Urinary bladder (tissue), 3 donors: ENCODE measurements at regions not wholly inside any gene's neighbourhood (a gene's known extent, or its start where the extent isn't known, plus 50 kb on each side); places are given as distances from the start of the nearest gene placed in this dataset.

Experiments used
- DNase-seq: peaks from one replicate; pipeline ENCODE4 v3.0.0-alpha.2; 2015; ENCODE audit errors: extremely low spot score
- H3K27ac ChIP-seq: one replicate; pipeline ENCODE4 v1.5.1; 2013; ENCODE audit warnings: low read depth, mild to moderate bottlenecking, moderate library complexity
- H3K36me3 ChIP-seq: one replicate; pipeline ENCODE4 v1.6.1; 2013; ENCODE audit warnings: mild to moderate bottlenecking, moderate library complexity; ENCODE audit not compliant: insufficient read depth
- H3K4me1 ChIP-seq: one replicate; pipeline ENCODE4 v1.6.1; 2013; ENCODE audit warnings: mild to moderate bottlenecking, moderate library complexity; ENCODE audit not compliant: insufficient read depth
- H3K4me3 ChIP-seq: one replicate; pipeline ENCODE4 v1.5.1; 2013; ENCODE audit warnings: low read depth, low read length
- WGBS: extraction: QIAGEN DNeasy Blood & Tissue Kit; methylation state at CpG from one replicate; pipeline ENCODE4 v1.1.7; 2013; 5-methylcytosine and 5-hydroxymethylcytosine counted together
- donor health status: healthy with polysubstance abuse.
- donor health status: healthy.

DNA sequence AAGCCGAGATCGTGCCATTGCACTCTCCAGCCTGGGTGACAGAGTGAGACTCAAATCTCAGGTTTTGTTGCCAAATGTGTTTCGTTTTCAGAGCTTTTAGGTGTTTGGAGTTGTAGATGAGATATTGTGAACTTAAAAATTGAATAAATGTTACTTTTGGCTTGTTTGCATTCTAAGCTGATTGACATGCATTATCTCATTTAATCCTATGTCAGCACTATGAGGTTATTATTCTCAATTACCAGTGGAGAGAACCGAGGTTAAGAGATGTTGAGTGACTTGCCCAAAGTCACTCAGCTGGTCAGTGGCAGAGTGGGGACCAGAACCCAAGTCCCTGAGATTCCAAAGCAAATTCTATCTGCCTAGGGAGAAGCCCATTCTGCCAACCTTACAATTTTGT lies 72.6 kb upstream of the PIM1 start:
- no peak overlapping the region for H3K4me3 ChIP-seq
- H3K27ac ChIP-seq, result no peak overlapping the region
- WGBS, result 91% methylated on average over 4 of the region's 4 CpGs
- H3K4me1 ChIP-seq, result no peaks in the 10 kb centered on the region
- H3K36me3 ChIP-seq, result no peaks in the 10 kb centered on the region
- no peak for DNase-seq

DNA sequence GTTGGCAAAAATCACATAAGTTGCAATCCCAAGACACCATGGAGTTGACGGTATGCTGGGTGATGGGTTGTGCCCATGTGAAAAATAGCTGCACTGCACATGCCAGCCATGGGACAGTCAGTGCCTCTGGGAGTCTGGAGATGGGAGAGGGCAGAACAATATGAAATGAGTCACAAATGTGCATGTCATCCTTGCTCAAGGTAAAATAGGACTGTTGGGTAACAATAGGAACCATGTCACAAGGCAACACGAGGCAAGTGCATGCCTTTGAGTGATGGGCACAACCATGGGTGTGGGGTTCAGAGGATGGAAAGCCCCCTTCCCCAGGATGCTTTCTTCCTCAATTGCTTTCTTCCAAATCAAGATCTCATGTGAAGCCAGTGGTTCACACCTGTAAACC lies 70.5 kb upstream of the PIM1 start:
- no peak for DNase-seq
- 78% methylated on average over 2 of the region's 2 CpGs for WGBS
- Histone ChIP-seq H3K4me1 (no peaks in the 10 kb centered on the region), H3K4me3 (no peak overlapping the region), H3K27ac (no peak overlapping the region), H3K36me3 (no peaks in the 10 kb centered on the region)

DNA sequence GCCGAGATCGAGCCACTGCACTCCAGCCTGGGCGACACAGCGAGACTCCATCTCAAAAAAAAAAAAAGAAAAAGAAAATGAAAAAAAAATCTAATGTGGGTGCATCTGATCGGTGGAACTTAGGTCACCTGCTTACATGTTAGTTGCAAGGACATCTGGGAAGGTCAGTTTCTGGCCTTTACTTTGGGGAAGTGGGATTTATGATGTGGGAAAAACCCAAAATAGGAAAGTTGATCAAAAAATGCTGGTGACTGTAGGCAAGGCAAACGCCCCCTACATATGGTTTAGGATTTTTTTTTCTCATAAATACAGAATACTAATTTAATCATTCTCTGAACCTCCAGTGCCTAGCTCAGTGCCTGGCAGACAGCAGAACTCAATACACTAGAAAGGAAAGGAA lies 69.2 kb upstream of the PIM1 start:
- H3K36me3 ChIP-seq, result no peaks in the 10 kb centered on the region
- H3K4me3 ChIP-seq, result no peak overlapping the region
- DNase-seq, result no peak
- 91% methylated on average over 6 of the region's 6 CpGs for WGBS
- no peak overlapping the region for H3K27ac ChIP-seq
- H3K4me1 ChIP-seq, result no peaks in the 10 kb centered on the region

DNA sequence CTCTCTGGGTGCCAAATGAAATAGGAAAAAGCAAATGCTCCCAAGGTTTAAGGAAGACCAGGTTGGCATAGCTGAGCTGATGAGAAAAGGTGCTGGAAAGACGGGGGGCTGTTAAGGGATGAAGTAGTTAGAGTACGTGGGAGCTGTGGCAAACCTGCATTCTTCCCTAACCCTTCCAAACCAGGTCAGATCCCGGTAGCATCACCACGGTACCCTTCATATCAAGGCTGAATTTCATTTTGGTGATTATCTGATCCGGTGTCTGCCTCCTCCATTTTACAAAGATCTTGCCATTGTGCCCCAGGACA lies 68.0 kb upstream of the PIM1 start:
- peak overlapping the region; percentile 94 for H3K27ac ChIP-seq
- H3K4me3 ChIP-seq, result no peak overlapping the region
- 49% methylated on average over 5 of the region's 5 CpGs for WGBS
- no peak for DNase-seq
- no peaks in the 10 kb centered on the region for H3K4me1 ChIP-seq
- H3K36me3 ChIP-seq, result no peaks in the 10 kb centered on the region

DNA sequence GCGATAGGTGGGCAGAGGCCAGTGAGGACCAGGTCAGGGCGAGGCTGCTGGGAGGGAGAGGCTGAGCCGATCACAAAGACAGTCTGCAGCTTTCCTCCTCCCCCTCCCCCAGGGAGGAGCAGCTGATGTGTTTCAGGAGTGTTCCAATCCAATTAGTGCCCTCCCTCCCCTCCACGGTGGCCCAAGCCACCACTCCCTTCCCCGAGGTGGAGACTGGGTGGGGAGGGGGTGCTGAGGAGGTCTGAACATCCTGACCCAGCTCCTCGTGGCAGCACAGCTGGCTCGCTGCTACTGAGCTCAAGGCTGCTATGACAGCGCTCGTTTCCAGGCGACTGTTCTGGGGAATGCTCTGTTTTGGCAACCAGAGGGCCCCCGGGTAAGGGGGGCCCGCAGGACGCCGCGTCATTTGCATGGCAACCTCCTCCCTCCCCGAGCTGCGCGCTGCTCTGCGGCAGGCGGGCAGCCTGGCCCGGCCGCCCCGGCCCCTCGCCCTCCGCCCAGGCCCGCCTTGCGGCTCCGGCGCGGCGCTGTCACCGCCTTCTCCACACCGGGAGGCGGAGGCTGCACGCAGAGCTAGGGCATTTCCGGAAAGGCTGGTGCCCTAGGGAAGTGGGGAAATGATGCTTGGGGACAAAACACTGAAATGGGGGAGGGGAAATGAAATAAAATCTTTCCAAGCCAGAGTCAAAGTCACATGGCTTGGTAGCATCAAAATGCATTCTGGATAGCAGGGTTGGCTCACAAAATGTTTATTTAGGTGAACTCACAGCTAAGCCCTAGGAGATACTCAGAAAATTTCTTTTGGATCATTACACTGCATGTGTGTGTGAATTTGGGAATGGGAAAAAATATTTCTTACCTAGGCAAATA lies 67.4 kb upstream of the PIM1 start:
- under 1% methylated on average over 36 of the region's 36 CpGs for WGBS
- Histone ChIP-seq H3K27ac (peak overlapping the region; percentile 94), H3K4me1 (no peaks in the 10 kb centered on the region), H3K4me3 (peak overlapping the region; percentile 30), H3K36me3 (no peaks in the 10 kb centered on the region)
- DNase-seq, result peak; percentile 88

DNA sequence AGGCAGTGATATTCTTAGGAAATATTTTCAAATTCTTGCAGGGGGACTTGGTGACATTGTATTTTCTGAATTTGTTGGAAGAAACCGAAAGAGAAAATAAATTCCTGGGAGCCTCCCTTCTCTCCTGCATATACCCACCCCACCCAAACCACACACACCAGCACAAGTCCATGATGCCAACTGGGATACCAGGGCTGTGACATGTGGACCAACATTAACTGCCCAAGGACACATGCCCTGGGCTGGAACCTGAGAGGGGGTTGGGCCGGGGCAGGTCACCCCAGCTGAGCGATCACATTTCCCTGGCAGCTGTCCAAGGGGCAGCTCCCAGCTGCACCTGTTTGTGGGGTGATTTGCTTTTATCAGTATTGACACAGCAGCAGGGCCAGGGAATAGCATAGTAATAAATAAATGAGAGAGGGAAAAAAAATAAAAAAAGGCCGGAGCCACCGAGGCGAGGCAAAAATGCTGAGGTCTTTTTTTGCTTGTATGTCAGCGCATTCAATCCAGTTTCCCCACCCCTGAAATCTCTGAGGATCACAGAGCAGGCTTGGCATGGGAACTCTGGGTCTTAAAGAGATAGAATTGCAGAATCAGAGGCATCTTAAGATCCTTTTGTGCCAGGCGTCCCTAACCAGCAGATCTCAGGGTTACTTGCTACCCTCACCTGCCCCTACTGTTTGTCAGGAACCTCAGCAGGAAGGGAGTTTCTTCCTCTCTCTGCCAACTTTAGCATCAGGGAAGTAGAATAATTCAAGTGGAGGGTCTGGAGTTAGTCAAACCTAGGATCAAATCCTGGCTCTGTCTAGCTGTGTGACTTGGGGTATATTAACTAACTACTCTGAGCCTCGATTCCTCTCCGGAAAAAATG lies 66.5 kb upstream of the PIM1 start:
- Histone ChIP-seq H3K36me3 (no peaks in the 10 kb centered on the region), H3K4me1 (no peaks in the 10 kb centered on the region), H3K4me3 (peak overlapping the region; percentile 18), H3K27ac (peak overlapping the region; percentile 94)
- DNase-seq, result no peak
- 29% methylated on average over 10 of the region's 10 CpGs for WGBS

DNA sequence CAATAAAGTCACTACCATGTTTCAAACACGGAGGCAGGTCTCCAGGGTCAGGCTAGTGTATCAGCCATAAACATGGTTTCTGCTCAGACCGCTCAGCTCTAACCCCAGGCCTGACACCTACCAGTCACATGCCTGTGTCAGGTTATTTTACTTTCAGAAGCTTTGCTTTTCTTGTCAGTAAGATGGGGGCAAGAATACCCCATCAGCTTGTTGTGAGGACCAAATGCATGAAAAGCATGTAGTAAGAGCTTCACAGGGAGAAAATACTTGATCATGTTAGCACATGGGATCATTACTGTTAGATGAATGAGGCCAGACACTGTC lies 65.2 kb upstream of the PIM1 start:
- Histone ChIP-seq H3K4me1 (no peaks in the 10 kb centered on the region), H3K4me3 (no peak overlapping the region), H3K36me3 (no peaks in the 10 kb centered on the region), H3K27ac (no peak overlapping the region)
- 67% methylated on average over 2 of the region's 2 CpGs for WGBS
- DNase-seq, result no peak

DNA sequence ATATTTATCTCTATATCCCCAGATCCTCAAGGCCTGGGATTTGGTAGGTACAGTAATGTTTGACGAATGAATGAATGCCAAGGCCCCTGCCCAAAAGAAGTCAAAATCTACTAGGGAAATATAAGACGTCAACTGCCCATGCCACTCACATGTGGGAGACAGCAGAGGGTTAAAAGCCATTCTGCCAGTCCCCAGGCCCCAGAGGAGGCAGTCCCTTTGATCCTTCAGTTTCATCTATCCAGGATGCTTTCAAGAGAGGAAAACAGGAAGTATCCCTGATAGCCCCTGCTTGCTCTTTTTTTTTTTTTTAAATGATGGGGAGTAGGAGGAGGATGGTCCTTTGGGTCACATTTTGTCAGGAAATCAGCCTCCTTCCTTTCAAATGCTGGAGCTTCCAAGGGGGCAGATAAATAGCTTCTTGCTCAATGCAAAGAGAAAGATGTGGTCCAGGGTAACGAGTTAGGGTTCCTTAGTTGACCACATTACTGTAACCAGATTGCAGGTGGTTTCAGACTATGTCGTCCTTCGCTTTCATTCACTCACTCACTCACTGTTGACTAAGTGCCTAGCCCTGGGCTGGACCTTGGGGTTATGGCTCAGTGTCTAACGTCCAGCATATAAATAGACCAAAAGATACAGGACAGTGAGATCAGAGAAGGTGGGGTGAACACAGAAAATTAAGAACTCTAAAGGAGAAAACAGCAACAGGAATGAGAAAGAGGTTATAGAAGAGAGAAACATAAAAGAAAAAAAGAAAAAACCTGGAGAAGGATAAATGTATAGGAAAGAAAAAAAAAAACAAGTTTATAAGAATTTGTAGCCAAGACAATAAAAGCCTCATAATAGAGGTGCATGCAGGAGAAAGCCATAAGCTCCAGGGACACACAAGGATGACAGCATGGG lies 64.6 kb upstream of the PIM1 start:
- Histone ChIP-seq H3K4me1 (no peaks in the 10 kb centered on the region), H3K36me3 (no peaks in the 10 kb centered on the region), H3K4me3 (no peak overlapping the region), H3K27ac (no peak overlapping the region)
- 78% methylated on average over 6 of the region's 6 CpGs for WGBS
- no peak for DNase-seq

DNA sequence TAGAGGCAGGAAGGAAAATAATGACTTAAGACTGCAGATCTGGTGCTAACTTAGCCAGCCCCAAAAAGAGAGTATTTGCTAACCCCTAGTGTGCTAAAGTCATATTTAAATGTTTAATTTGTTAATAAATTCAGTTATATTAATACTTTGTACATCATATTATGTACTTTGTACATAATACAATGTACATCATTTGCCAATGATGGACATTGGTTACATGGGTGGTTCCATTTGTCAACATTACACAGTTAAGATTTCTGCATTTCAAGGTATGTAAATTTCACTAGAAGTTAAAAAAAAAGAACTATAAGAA lies 63.9 kb upstream of the PIM1 start:
- DNase-seq, result no peak
- Histone ChIP-seq H3K4me1 (no peaks in the 10 kb centered on the region), H3K27ac (no peak overlapping the region), H3K4me3 (no peak overlapping the region), H3K36me3 (no peaks in the 10 kb centered on the region)

DNA sequence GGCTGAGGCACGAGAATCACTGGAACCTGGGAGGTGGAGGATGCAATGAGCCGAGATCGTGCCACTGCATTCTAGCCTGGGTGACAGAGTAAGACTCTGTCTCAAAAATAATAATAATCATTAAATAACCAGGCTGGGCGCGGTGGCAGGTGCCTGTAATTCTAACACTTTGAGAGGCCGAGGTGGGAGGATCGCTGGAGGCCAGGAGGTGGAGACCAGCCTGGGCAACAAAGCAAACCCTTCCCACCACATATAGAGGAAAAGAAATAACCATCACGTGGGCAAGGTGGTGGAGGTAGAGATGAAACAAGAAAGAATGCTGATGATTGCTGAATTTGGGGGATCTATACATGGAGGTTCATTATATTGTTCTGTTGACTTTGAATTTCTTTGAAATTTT lies 63.4 kb upstream of the PIM1 start:
- no peaks in the 10 kb centered on the region for H3K36me3 ChIP-seq
- H3K27ac ChIP-seq, result no peak overlapping the region
- no peak for DNase-seq
- H3K4me1 ChIP-seq, result no peaks in the 10 kb centered on the region
- no peak overlapping the region for H3K4me3 ChIP-seq
- WGBS, result 95% methylated on average over 8 of the region's 8 CpGs

DNA sequence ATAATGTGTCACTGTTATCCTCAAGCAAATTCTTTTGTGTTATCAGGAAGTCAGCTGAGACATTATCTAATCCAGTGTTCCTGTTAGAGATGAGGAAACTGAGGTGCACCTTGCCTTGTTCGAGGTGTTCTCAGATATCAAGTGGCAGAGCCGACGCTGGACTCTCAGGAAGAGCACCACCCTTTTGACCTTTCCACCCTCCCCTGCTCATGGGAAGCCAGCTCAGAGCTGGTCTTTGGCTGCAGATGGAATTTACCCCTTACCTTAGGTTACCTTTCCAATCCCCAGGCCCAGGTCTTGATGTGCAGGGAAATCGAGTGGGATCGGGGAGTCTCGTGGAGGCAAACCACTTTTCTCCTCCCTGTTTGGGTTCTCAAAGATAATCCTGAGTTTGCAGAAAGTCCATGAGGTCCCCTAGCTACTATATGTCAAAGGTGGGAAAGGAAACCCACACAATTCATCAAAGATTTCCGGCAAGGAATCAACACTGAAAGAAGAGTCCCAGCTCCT lies 62.9 kb upstream of the PIM1 start:
- Histone ChIP-seq H3K36me3 (no peaks in the 10 kb centered on the region), H3K4me3 (no peak overlapping the region), H3K4me1 (no peaks in the 10 kb centered on the region), H3K27ac (no peak overlapping the region)
- no peak for DNase-seq
- WGBS, result 85% methylated on average over 7 of the region's 7 CpGs

DNA sequence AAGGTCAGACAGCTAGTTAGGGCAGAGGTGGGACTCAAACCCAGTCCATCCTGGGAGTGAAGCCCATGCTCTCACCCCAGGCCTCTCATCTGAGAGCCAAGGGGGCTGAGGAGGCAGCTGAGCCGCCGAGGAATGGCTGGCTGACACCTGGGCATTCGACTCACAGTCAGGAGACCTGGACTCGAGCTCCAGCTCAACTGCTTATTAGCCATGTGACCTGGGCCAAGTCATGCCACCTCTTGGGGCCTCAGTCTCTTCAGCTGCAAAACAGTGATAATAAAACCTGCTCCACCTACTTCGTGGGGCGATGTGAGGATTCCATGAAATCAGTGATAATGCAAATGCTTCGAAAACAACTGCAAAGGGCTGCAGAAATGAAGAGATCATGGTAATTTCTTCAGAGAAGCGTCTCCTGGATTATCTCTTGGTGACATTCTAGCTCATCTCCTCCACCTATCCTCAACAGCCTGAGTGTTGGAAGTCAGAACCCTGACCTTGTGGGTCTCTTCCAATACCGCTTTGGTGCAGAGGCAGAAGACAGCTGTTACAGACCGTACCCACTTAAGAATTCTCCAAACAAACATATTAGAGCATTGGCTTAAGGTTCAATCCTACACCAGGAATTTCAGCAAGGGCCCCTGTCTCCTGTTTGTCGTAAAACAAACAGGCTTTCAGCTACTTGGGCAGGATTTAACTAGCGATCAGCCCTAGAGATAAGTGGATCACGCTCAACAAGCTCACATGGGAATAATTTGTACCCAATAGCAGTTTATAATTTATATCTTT lies 60.0 kb upstream of the PIM1 start:
- H3K4me1 ChIP-seq, result no peaks in the 10 kb centered on the region
- H3K27ac ChIP-seq, result no peak overlapping the region
- 50% methylated on average over 13 of the region's 13 CpGs for whole genome bisulfite sequencing
- H3K4me3 ChIP-seq, result no peak overlapping the region
- no peaks in the 10 kb centered on the region for H3K36me3 ChIP-seq
- DNase-seq, result peak; percentile 68
